ENCODE measurements at regions not wholly inside any gene's neighbourhood (a gene's known extent, or its start where the extent isn't known, plus 50 kb on each side); places are given as distances from the start of the nearest gene placed in this dataset.
A peak's percentile ranks its signal among the peaks of the same experiment; 100 is the strongest.

DNA sequence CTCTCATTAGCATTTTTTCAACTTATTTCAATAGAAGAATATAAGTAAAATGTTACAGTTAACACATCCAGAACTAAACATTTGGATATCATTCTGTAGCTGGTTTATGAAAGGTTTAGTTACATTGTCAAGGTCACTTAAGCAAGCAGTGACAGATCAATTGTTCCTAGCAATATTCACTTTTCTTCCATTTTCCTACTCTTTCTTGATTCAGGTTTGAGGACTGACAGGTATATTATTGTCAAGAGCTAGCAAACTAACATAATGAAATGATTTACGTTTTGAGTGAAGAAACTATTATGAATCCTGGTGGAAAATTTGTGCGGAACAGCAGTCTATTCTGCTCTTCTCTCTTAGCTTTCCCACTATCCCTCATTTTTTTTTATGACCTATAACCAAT is 220.4 kb upstream of the ADGRL4 start (continued):
- no peak for TF ChIP-seq MEIS2 (CRISPR knock-in tag; IDR thresholded peaks at IDR 0.05)
- no peak for TF ChIP-seq CC2D1A (CRISPR knock-in tag; IDR thresholded peaks at IDR 0.05)
- no peak for TF ChIP-seq KLF11 (CRISPR knock-in tag; IDR thresholded peaks at IDR 0.05)
- TF ChIP-seq SKI (IDR thresholded peaks at IDR 0.05; ENCODE audit: partially characterized antibody) = no peak
- no peak for TF ChIP-seq RELA (CRISPR knock-in tag; IDR thresholded peaks at IDR 0.05)
- TF ChIP-seq, protein P1, sequence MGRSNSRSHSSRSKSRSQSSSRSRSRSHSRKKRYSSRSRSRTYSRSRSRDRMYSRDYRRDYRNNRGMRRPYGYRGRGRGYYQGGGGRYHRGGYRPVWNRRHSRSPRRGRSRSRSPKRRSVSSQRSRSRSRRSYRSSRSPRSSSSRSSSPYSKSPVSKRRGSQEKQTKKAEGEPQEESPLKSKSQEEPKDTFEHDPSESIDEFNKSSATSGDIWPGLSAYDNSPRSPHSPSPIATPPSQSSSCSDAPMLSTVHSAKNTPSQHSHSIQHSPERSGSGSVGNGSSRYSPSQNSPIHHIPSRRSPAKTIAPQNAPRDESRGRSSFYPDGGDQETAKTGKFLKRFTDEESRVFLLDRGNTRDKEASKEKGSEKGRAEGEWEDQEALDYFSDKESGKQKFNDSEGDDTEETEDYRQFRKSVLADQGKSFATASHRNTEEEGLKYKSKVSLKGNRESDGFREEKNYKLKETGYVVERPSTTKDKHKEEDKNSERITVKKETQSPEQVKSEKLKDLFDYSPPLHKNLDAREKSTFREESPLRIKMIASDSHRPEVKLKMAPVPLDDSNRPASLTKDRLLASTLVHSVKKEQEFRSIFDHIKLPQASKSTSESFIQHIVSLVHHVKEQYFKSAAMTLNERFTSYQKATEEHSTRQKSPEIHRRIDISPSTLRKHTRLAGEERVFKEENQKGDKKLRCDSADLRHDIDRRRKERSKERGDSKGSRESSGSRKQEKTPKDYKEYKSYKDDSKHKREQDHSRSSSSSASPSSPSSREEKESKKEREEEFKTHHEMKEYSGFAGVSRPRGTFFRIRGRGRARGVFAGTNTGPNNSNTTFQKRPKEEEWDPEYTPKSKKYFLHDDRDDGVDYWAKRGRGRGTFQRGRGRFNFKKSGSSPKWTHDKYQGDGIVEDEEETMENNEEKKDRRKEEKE (IDR thresholded peaks at IDR 0.05) = no peak
- TF ChIP-seq PHF21A (CRISPR knock-in tag; IDR thresholded peaks at IDR 0.05) = no peak
- no peak for TF ChIP-seq MAFF (IDR thresholded peaks at IDR 0.05; ENCODE audit: low read depth, low read length)
- no peak for TF ChIP-seq SP5 (CRISPR knock-in tag; IDR thresholded peaks at IDR 0.05; ENCODE audit: borderline replicate concordance, low read depth)
- no peak for TF ChIP-seq ZNF713 (CRISPR knock-in tag; IDR thresholded peaks at IDR 0.05)
- TF ChIP-seq, protein P2, sequence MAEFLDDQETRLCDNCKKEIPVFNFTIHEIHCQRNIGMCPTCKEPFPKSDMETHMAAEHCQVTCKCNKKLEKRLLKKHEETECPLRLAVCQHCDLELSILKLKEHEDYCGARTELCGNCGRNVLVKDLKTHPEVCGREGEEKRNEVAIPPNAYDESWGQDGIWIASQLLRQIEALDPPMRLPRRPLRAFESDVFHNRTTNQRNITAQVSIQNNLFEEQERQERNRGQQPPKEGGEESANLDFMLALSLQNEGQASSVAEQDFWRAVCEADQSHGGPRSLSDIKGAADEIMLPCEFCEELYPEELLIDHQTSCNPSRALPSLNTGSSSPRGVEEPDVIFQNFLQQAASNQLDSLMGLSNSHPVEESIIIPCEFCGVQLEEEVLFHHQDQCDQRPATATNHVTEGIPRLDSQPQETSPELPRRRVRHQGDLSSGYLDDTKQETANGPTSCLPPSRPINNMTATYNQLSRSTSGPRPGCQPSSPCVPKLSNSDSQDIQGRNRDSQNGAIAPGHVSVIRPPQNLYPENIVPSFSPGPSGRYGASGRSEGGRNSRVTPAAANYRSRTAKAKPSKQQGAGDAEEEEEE (CRISPR knock-in tag; IDR thresholded peaks at IDR 0.05; ENCODE audit: borderline replicate concordance) = no peak

DNA sequence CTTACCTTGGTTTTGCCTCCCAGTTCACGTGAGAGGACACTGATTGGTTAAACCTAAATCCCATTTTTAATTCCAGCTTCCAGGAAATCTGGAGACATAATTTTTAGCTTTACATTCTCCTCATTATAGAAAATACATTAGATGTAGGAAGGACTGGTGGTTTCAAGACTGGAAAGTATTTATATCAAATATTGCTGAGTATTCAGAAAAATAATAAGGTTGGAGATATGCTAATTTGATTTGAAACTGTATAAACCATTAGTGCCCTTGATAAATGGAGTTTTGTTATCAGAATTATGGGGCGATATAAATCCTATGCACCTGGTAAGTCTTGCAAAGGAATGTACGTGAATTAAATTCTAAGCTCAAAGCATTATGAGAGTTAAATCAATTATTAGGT is 218.0 kb upstream of the ADGRL4 start:
- no peak overlapping the region for H2AFZ ChIP-seq (ENCODE audit: low read length)
- no peak overlapping the region for H3K27ac ChIP-seq (ENCODE audit: extremely low read length, insufficient read depth, low read length)
- H3K36me3 ChIP-seq (replicated peaks in 1 of 2; ENCODE audit: control insufficient read depth in 1 of 2, insufficient read depth in 2 of 2, low read length in 2 of 2) = no peaks in the 10 kb centered on the region
- POLR2A ChIA-PET = no interaction called here
- no peaks in the 10 kb centered on the region for H3K27me3 ChIP-seq (ENCODE audit: control insufficient read depth in 1 of 2, insufficient read depth in 2 of 2, low read length in 2 of 2)
- TF ChIP-seq MAFK (conservative IDR thresholded peaks at IDR 0.05 in 1 of 2, IDR thresholded peaks at IDR 0.05 in 1 of 2; ENCODE audit: low read length in 2 of 2) = peak; percentile 34 to 61; a peak in 2 of 4 replicates
- no peak for TF ChIP-seq ZZZ3 (CRISPR knock-in tag; IDR thresholded peaks at IDR 0.05; ENCODE audit: borderline replicate concordance)
- TF ChIP-seq MAFF (IDR thresholded peaks at IDR 0.05; ENCODE audit: low read depth, low read length) = peak; percentile 32; the same call in 1 of the 2 replicates
- no peak for TF ChIP-seq ZNF589 (CRISPR knock-in tag; conservative IDR thresholded peaks at IDR 0.05)
- no peak for TF ChIP-seq ZNF251 (CRISPR knock-in tag; IDR thresholded peaks at IDR 0.05)
- TF ChIP-seq FOXJ3 (CRISPR knock-in tag; IDR thresholded peaks at IDR 0.05; ENCODE audit: borderline replicate concordance) = no peak
- TF ChIP-seq, protein P3, sequence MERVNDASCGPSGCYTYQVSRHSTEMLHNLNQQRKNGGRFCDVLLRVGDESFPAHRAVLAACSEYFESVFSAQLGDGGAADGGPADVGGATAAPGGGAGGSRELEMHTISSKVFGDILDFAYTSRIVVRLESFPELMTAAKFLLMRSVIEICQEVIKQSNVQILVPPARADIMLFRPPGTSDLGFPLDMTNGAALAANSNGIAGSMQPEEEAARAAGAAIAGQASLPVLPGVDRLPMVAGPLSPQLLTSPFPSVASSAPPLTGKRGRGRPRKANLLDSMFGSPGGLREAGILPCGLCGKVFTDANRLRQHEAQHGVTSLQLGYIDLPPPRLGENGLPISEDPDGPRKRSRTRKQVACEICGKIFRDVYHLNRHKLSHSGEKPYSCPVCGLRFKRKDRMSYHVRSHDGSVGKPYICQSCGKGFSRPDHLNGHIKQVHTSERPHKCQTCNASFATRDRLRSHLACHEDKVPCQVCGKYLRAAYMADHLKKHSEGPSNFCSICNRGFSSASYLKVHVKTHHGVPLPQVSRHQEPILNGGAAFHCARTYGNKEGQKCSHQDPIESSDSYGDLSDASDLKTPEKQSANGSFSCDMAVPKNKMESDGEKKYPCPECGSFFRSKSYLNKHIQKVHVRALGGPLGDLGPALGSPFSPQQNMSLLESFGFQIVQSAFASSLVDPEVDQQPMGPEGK (CRISPR knock-in tag; IDR thresholded peaks at IDR 0.05) = no peak
- no peak for TF ChIP-seq SRSF1 (optimal IDR thresholded peaks at IDR 0.05; ENCODE audit: low read depth, low read length)
- no peak for TF ChIP-seq FOSL1 (CRISPR knock-in tag; IDR thresholded peaks at IDR 0.05; ENCODE audit: borderline replicate concordance)
- no peak for TF ChIP-seq HOXA5 (CRISPR knock-in tag; IDR thresholded peaks at IDR 0.05)
- no TSS peak for BruUV-seq (replicated peaks)
- no peak overlapping the region for H3K4me2 ChIP-seq (ENCODE audit: low read depth, low read length)
- in situ Hi-C loops (cut with HindIII; ENCODE audit: extremely low pct_ligation_motif_present, low pct_unique_long_range_greater_than_20kb) (no loop called here), intact Hi-C loops (cut with micrococcal nuclease; ENCODE audit: unreplicated experiment) (no loop called here)
- DNase-seq (ENCODE audit: low spot score) (no peak), ATAC-seq (no peak), FAIRE-seq (no peak)
- no peaks in the 10 kb centered on the region for H4K20me1 ChIP-seq (ENCODE audit: insufficient read depth, low read length)
- H3K9me3 ChIP-seq (ENCODE audit: low read length) = peaks cover 83% of the 10 kb centered on the region
- WGBS (ENCODE audit: low lambda C conversion rate) = 2% methylated on average over 3 of the region's 3 CpGs
- H3K4me3 ChIP-seq (replicated peaks in 1 of 3; ENCODE audit: insufficient read depth in 1 of 3, low read depth in 2 of 3, low read length in 3 of 3) = no peak overlapping the region
- no peak overlapping the region for H3K9ac ChIP-seq (ENCODE audit: insufficient read depth, low read depth, low read length)
- CTCF ChIA-PET (ENCODE audit: low intra/inter-chr PET ratio, low total read pairs) = no interaction called here
- no peaks in the 10 kb centered on the region for H3K79me2 ChIP-seq (ENCODE audit: insufficient read depth, low read length)
- H3K4me1 ChIP-seq (ENCODE audit: insufficient read depth, low read length) = no peaks in the 10 kb centered on the region

All from HepG2 (cell line).